Endothelial cell of umbilical vein (primary cell): ENCODE measurements at regions not wholly inside any gene's neighbourhood (a gene's known extent, or its start where the extent isn't known, plus 50 kb on each side); places are given as distances from the start of the nearest gene placed in this dataset.

Experiments used
- BruUV-seq: library from RNA; stranded (reverse); fragments of 400-500 nt; replicated peaks from 2 replicates; lab custom pipeline; 2021; lab: Mats Ljungman, UMichigan
- CTCF ChIA-PET: fragments of 300-600, 350-600 bp; sonication (Branson Sonifier 250); formaldehyde crosslinking; loops from one replicate; lab custom pipeline; 2021; ENCODE audit warnings: antibody characterized with exemption, inconsistent platforms; lab: Charles Lee
- POLR2A ChIA-PET: fragments of 300-600, 350-600 bp; sonication (Branson Sonifier 250); formaldehyde crosslinking; loops from one replicate; lab custom pipeline; 2021; ENCODE audit warnings: antibody characterized with exemption, inconsistent platforms; lab: Charles Lee
- DNase-seq: peaks from one replicate; pipeline ENCODE4 v3.0.0-alpha.2; 2011; ENCODE audit warnings: low read depth, low spot score
- FAIRE-seq: peaks from 2 replicates; lab custom pipeline; 2011; peaks lifted over from hg19 to GRCh38; lab: Jason Lieb, UNC
- H2AFZ ChIP-seq: 2 replicates; pipeline ENCODE4 v1.6.0; 2012; ENCODE audit warnings: low read depth, low read length, control low read depth, inconsistent platforms
- H3K27ac ChIP-seq: 2 replicates; pipeline ENCODE4 v1.5.1; 2011; ENCODE audit warnings: low read depth, mild to moderate bottlenecking, control low read depth, low read length, moderate library complexity; ENCODE audit not compliant: insufficient read depth
- H3K27me3 ChIP-seq, 2 experiments: 2 replicates each; pipeline versions ENCODE4 v1.6.0 to v1.6.1; 2011; ENCODE audit warnings: low read length in 2 of 2, mixed read lengths in 1 of 2; ENCODE audit not compliant: control insufficient read depth in 2 of 2, insufficient read depth in 2 of 2
- H3K36me3 ChIP-seq, 2 experiments: 2 replicates in 1 of 2; 3 replicates in 1 of 2; pipeline ENCODE4 v1.5.1; 2011; ENCODE audit warnings: low read length in 2 of 2, mild to moderate bottlenecking in 1 of 2, moderate library complexity in 1 of 2; ENCODE audit not compliant: control insufficient read depth in 2 of 2, insufficient read depth in 2 of 2; ENCODE audit errors: extremely low read depth in 1 of 2
- H3K4me1 ChIP-seq: 3 replicates; pipeline ENCODE4 v1.5.1; 2011; ENCODE audit warnings: mild to moderate bottlenecking, low read length; ENCODE audit not compliant: control insufficient read depth, insufficient read depth; ENCODE audit errors: extremely low read depth
- H3K4me2 ChIP-seq: 2 replicates; pipeline ENCODE4 v1.6.1; 2011; ENCODE audit warnings: low read length, control low read depth, mixed read lengths; ENCODE audit not compliant: insufficient read depth
- H3K4me3 ChIP-seq, 3 experiments: fragments of 200-600 bp in 1 of 3; sonication (generic), shearing (Covaris generic) in 1 of 3; replicated peaks in 1 of 3; 2 replicates each; pipeline ENCODE4 v1.5.1; 2011 to 2016; ENCODE audit warnings: control low read depth in 3 of 3, low read length in 3 of 3, mild to moderate bottlenecking in 2 of 3, inconsistent platforms in 1 of 3, low read depth in 1 of 3, moderate library complexity in 1 of 3; ENCODE audit not compliant: insufficient read depth in 1 of 3
- H3K79me2 ChIP-seq: 2 replicates; pipeline ENCODE4 v1.6.0; 2012; ENCODE audit warnings: low read length, inconsistent platforms; ENCODE audit not compliant: control insufficient read depth, insufficient read depth
- H3K9ac ChIP-seq: replicated peaks from 2 replicates; pipeline ENCODE3; 2011; ENCODE audit warnings: low read length, control low read depth; ENCODE audit not compliant: insufficient read depth; ENCODE audit errors: extremely low read depth
- H3K9me1 ChIP-seq: replicated peaks from 3 replicates; pipeline ENCODE4 v1.6.0; 2011; ENCODE audit warnings: mild to moderate bottlenecking, low read length; ENCODE audit not compliant: control insufficient read depth, insufficient read depth; ENCODE audit errors: extremely low read depth
- H3K9me3 ChIP-seq: replicated peaks from 2 replicates; pipeline ENCODE4 v1.5.1; 2012; ENCODE audit warnings: low read length, inconsistent platforms; ENCODE audit not compliant: control insufficient read depth, insufficient read depth
- H4K20me1 ChIP-seq: replicated peaks from 2 replicates; pipeline ENCODE3; 2011; ENCODE audit warnings: mild to moderate bottlenecking, low read length; ENCODE audit not compliant: control insufficient read depth, insufficient read depth; ENCODE audit errors: extremely low read depth
- EZH2 ChIP-seq: IDR thresholded peaks from 2 replicates; pipeline ENCODE4 v1.6.1; 2012; ENCODE audit warnings: borderline replicate concordance, low read depth, mild to moderate bottlenecking, moderate library complexity, low read length, inconsistent platforms; ENCODE audit not compliant: severe bottlenecking
- FOS ChIP-seq: IDR thresholded peaks from 2 replicates; pipeline ENCODE4 v1.6.1; 2011; ENCODE audit warnings: mild to moderate bottlenecking, low read length, moderate library complexity, borderline replicate concordance; ENCODE audit not compliant: insufficient read depth
- GATA2 ChIP-seq: IDR thresholded peaks from 2 replicates; pipeline ENCODE4 v1.7.0; 2011; ENCODE audit warnings: low read depth, mild to moderate bottlenecking, moderate library complexity, mixed read lengths, low read length; ENCODE audit not compliant: insufficient read length, insufficient read depth
- JUN ChIP-seq: IDR thresholded peaks from 2 replicates; pipeline ENCODE4 v1.6.1; 2011; ENCODE audit warnings: borderline replicate concordance, low read depth; ENCODE audit not compliant: insufficient read length, insufficient read depth
- MAX ChIP-seq: IDR thresholded peaks from 2 replicates; pipeline ENCODE4 v1.6.1; 2011; ENCODE audit not compliant: insufficient read depth, insufficient read length
- MYC ChIP-seq: IDR thresholded peaks from one replicate; pipeline ENCODE4 v1.6.1; 2011; ENCODE audit warnings: mild to moderate bottlenecking, low read depth, low read length
- POLR2A ChIP-seq: IDR thresholded peaks from 2 replicates; pipeline ENCODE4 v1.6.1; 2012; ENCODE audit warnings: low read depth, mild to moderate bottlenecking, control low read depth, low read length
- POLR2AphosphoS5 ChIP-seq: IDR thresholded peaks from 2 replicates; pipeline ENCODE4 v1.6.1; 2012; ENCODE audit warnings: low read depth, mild to moderate bottlenecking, control low read depth, low read length, moderate library complexity; ENCODE audit not compliant: insufficient read depth
- dilution Hi-C: fragments of 300-500 bp; cut with MboI; formaldehyde crosslinking; loops from one replicate; pipeline ENCODE4 v1.15.0; 2019; ENCODE audit warnings: low sequenced_read_pairs; ENCODE audit not compliant: extremely low pct_ligation_motif_present
- intact Hi-C: fragments of 100-400 bp; cut with micrococcal nuclease; formaldehyde crosslinking; loops from one replicate; pipeline ENCODE4 v1.10.0; 2022
- TF ChIP-seq, protein P1 (sequence below), 2 donors: IDR thresholded peaks; 1 replicate in 1 of 2; 2 replicates in 1 of 2; pipeline ENCODE4 v1.5.1; 2011; ENCODE audit warnings: low read length in 2 of 2, mild to moderate bottlenecking in 2 of 2, moderate library complexity in 2 of 2, control low read depth in 1 of 2, inconsistent platforms in 1 of 2, low read depth in 1 of 2; ENCODE audit not compliant: insufficient read depth in 1 of 2; ENCODE audit errors: extremely low read depth in 1 of 2

GRCh38 chr6:56856036-56856580, 98.8 kb upstream of the BEND6 start:
- H3K9ac ChIP-seq = no peak overlapping the region
- no peak overlapping the region for H3K4me3 ChIP-seq
- no peaks in the 10 kb centered on the region for H3K27me3 ChIP-seq
- H2AFZ ChIP-seq = no peak overlapping the region
- H3K9me3 ChIP-seq = no peaks in the 10 kb centered on the region
- peaks cover 22% of the 10 kb centered on the region for H3K4me1 ChIP-seq
- CTCF ChIA-PET = no interaction called here
- no peaks in the 10 kb centered on the region for H3K36me3 ChIP-seq
- intact Hi-C loops = loop anchor here (10.0 kb wide), 1 partner anchor 99 kb away; the partner anchor contains the start of gene BEND6
- no TSS peak for BruUV-seq
- no peak overlapping the region for H3K27ac ChIP-seq
- POLR2A ChIA-PET = no interaction called here
- no peaks in the 10 kb centered on the region for H3K9me1 ChIP-seq
- dilution Hi-C loops = no loop called here
- H4K20me1 ChIP-seq = no peaks in the 10 kb centered on the region
- FAIRE-seq (no peak), DNase-seq (no peak)
- H3K79me2 ChIP-seq = peaks cover 3% of the 10 kb centered on the region
- no peak overlapping the region for H3K4me2 ChIP-seq
- no peak for TF ChIP-seq JUN
- no peak for TF ChIP-seq POLR2A
- TF ChIP-seq EZH2 = no peak
- no peak for TF ChIP-seq FOS
- TF ChIP-seq GATA2 = no peak
- TF ChIP-seq, protein P1, sequence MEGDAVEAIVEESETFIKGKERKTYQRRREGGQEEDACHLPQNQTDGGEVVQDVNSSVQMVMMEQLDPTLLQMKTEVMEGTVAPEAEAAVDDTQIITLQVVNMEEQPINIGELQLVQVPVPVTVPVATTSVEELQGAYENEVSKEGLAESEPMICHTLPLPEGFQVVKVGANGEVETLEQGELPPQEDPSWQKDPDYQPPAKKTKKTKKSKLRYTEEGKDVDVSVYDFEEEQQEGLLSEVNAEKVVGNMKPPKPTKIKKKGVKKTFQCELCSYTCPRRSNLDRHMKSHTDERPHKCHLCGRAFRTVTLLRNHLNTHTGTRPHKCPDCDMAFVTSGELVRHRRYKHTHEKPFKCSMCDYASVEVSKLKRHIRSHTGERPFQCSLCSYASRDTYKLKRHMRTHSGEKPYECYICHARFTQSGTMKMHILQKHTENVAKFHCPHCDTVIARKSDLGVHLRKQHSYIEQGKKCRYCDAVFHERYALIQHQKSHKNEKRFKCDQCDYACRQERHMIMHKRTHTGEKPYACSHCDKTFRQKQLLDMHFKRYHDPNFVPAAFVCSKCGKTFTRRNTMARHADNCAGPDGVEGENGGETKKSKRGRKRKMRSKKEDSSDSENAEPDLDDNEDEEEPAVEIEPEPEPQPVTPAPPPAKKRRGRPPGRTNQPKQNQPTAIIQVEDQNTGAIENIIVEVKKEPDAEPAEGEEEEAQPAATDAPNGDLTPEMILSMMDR (IDR thresholded peaks at IDR 0.05; ENCODE audit: extremely low read depth in 1 of 2, insufficient read depth in 1 of 2, low read depth in 1 of 2, low read length in 2 of 2) = no peak
- no peak for TF ChIP-seq MYC
- TF ChIP-seq POLR2AphosphoS5 = no peak
- no peak for TF ChIP-seq MAX
